Testis (tissue), 2 donors: ENCODE measurements at regions not wholly inside any gene's neighbourhood (a gene's known extent, or its start where the extent isn't known, plus 50 kb on each side); places are given as distances from the start of the nearest gene placed in this dataset.

Source experiments
- CTCF ChIP-seq, 3 experiments: fragments of 450-650 bp in 2 of 3; fragments of 200-600 bp in 1 of 3; sonication (generic) in 1 of 3; IDR thresholded peaks; one replicate each; pipeline ENCODE4 v1.5.1; 2016 to 2019; ENCODE audit warnings: antibody characterized with exemption in 3 of 3, mild to moderate bottlenecking in 2 of 3, moderate library complexity in 1 of 3
- POLR2A ChIP-seq: fragments of 450-650 bp; IDR thresholded peaks from one replicate; pipeline ENCODE4 v1.6.1; 2017; ENCODE audit warnings: antibody characterized with exemption, mild to moderate bottlenecking, moderate library complexity

DNA sequence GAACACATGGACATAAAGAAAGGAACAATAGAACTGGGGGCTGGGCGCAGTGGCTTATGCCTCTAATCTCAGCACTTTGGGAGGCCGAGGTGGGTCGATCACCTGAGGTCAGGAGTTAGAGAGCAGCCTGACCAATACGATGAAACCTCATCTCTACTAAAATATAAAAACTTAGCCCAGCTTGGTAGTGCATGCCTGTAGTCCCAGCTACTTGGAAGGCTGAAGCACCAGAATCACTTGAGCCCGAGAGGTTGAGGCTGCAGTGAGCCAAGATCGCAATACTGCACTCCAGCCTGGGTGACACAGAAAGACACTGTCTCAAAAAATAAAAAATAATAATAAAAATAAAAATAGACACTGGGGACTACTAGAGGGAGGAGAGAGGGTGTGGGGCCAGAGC is 154.5 kb downstream of the SEC23A start:
- TF ChIP-seq CTCF (IDR thresholded peaks at IDR 0.05) (no peak), POLR2A (no peak)
